Fibroblast of the aortic adventitia (primary cell): ENCODE measurements at regions not wholly inside any gene's neighbourhood (a gene's known extent, or its start where the extent isn't known, plus 50 kb on each side); places are given as distances from the start of the nearest gene placed in this dataset.

Experiments
- DNase-seq: peaks from one replicate; pipeline ENCODE4 v3.0.0-alpha.2; 2010; ENCODE audit warnings: low read depth
- H3K4me3 ChIP-seq: 2 replicates; pipeline ENCODE4 v1.5.1; 2011; ENCODE audit warnings: low read depth, mild to moderate bottlenecking, control low read depth, low read length, moderate library complexity
- TF ChIP-seq, protein P1 (sequence below): IDR thresholded peaks from 2 replicates; pipeline ENCODE4 v1.5.1; 2011; ENCODE audit warnings: mild to moderate bottlenecking, low read length, control low read depth, inconsistent platforms; ENCODE audit not compliant: insufficient read depth

DNA sequence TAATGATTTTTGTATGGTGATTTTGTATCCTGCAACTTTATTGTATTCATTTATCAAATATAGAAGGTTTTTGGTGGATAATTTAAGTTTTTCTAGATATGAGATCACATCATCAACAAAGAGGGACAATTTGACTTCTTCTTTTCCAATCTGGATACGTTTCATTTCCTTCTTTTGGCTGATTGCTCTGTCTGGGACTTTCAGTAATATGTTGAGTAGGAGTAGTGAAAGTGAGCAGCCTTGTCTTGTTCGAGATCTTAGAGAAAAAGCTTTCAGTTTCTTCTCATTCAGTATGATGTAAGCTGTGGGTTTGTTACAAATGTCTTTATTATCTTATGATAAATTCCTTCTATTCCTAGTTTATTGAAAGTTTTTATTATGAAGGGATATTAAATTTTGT lies 352.0 kb upstream of the DACH1 start:
- TF ChIP-seq, protein P1, sequence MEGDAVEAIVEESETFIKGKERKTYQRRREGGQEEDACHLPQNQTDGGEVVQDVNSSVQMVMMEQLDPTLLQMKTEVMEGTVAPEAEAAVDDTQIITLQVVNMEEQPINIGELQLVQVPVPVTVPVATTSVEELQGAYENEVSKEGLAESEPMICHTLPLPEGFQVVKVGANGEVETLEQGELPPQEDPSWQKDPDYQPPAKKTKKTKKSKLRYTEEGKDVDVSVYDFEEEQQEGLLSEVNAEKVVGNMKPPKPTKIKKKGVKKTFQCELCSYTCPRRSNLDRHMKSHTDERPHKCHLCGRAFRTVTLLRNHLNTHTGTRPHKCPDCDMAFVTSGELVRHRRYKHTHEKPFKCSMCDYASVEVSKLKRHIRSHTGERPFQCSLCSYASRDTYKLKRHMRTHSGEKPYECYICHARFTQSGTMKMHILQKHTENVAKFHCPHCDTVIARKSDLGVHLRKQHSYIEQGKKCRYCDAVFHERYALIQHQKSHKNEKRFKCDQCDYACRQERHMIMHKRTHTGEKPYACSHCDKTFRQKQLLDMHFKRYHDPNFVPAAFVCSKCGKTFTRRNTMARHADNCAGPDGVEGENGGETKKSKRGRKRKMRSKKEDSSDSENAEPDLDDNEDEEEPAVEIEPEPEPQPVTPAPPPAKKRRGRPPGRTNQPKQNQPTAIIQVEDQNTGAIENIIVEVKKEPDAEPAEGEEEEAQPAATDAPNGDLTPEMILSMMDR: no peak
- no peak for DNase-seq
- no peak overlapping the region for H3K4me3 ChIP-seq

DNA sequence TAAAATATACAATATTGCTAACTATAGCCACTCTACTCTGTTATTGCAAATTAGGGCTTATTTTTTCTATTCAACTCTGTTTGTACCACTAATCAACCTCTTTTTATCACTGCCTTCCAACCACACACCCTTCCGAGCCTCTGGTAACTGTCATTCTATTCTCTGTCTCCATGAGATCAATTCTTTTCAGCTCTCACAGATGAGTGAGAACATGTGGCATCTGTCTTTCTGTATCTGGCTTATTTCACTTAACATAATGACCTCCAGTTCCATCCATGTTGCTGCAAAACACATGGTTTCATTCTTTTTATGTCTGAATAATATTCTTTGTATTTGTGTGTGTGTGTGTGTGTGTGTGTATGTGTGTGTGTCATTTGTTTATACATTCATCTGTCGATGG lies 350.1 kb upstream of the DACH1 start:
- no peak overlapping the region for H3K4me3 ChIP-seq
- DNase-seq: no peak
- TF ChIP-seq, protein P1: no peak

DNA sequence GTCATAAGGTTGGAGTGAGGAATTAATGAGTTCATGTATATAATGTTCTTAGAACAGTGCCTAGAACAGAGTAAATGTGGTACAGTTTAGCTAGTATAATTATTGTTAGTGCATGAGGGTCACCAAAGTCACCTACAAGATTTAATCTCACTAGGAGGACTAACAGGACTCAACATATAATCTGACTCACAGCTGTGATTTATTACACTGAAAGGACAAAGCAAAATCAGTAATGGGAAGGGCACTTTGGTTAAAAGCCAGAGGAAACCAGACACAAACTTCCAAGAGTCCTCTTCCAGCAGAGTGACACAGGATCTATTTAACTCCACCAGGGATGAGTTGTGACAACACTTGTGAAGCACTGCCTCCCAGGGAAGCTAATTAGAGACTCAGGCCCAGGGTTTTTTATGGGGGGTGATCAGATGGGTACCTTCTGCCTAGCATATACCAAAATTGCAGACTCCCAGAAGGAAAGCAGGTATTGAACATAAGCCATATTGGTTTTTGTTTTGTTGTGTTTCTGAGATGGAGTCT lies 341.2 kb upstream of the DACH1 start:
- TF ChIP-seq, protein P1: no peak
- no peak for DNase-seq

DNA sequence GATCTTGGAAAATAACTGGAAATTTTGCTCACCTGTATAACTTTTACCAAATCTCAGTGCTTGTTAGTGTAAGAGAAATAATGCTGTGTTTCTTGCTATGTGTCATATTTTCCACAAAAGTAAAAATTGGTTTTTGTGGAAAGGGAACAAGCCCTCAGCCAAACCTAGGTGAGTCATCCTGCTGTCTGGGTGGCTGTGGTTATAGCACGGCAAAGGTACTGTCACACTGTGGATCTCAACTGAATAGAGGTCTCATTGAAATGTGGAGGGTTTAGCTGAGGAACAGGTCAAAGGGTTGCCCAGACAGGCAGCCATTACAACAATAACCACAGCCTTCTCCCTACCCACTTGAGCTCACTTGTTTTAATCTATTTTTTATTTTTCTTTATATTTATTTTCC lies 338.8 kb upstream of the DACH1 start:
- TF ChIP-seq, protein P1: no peak
- H3K4me3 ChIP-seq: no peak overlapping the region
- DNase-seq: no peak

More for the DNA sequence above, 341.2 kb upstream of the DACH1 start:
- no peak overlapping the region for H3K4me3 ChIP-seq

DNA sequence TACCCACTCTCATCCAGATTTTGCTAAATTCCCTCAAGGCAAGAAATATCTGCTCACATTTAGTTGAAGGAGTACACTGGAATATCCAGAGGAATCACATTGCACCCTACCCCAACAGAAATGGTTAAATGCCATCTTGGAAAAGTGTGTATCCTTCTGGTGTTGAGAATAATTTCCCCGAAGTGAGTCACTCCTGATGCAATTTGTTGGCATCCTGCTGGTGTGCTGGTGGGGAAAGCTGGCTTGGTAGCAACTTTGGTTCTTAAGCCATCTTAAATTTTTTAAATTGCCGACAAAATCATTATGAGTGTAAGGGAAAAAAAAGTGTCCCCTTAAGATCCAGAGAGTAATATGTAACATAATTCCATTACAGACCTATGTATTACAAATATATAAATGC lies 337.3 kb upstream of the DACH1 start:
- TF ChIP-seq, protein P1: no peak
- H3K4me3 ChIP-seq: no peak overlapping the region
- DNase-seq: peak; percentile 5

DNA sequence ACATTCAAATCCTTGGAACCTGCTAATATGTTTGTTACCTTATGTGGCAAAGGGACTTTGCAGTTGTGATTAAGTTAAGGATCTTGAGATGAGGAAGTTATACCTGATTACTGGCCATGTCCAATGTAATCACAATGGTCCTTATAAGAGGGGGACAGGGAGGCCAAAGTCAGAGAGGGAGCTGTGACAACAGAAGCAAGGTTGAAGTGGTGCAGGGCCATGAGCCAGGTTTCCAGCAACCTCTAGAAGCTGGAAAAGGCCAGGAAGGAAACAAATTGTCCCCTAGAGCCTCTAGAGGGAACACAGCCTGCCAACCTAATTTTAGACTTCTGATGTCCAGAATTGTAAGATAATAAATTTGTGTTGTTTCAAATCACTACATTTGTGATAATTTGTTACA lies 334.7 kb upstream of the DACH1 start:
- DNase-seq: no peak
- no peak overlapping the region for H3K4me3 ChIP-seq
- TF ChIP-seq, protein P1: no peak

DNA sequence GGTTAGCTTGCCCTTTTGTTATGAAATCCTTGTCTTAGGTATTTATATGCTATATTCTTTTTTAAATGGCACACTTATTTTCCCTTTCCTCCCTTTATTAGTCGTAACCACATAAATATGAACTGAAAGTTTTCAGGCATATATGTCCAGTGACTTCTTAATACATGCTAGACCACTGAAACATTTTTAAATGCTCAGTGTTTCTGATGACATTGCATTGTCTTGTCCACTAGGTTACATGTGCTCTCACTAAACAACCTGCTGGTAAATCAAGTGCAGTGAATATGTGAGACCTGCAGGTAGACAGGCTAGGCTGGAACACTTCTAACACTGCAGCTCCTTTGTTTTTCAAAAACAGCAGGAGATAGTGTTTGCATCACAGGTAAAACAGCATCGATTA lies 332.6 kb upstream of the DACH1 start:
- no peak for DNase-seq
- no peak overlapping the region for H3K4me3 ChIP-seq
- TF ChIP-seq, protein P1: no peak
